Transverse colon (tissue), 4 donors: ENCODE measurements at regions not wholly inside any gene's neighbourhood (a gene's known extent, or its start where the extent isn't known, plus 50 kb on each side); places are given as distances from the start of the nearest gene placed in this dataset.

Source experiments
- DNase-seq: peaks from one replicate; pipeline ENCODE4 v3.0.0-alpha.2; 2019
- H3K27ac ChIP-seq, 4 donors: fragments of 200-600 bp; sonication (generic); 2 replicates each; pipeline ENCODE4 v1.5.1; 2016 to 2018; ENCODE audit warnings: inconsistent platforms in 4 of 4
- H3K27me3 ChIP-seq: fragments of 200-600 bp; sonication (generic); 2 replicates; pipeline ENCODE4 v1.5.1; 2017; ENCODE audit warnings: inconsistent platforms
- H3K36me3 ChIP-seq, 4 donors: fragments of 200-600 bp; sonication (generic); 2 replicates each; pipeline ENCODE4 v1.5.1; 2017 to 2019; ENCODE audit warnings: inconsistent platforms in 4 of 4
- H3K4me1 ChIP-seq, 4 donors: fragments of 200-600 bp; sonication (generic); 2 replicates each; pipeline ENCODE4 v1.5.1; 2017 to 2020; ENCODE audit warnings: inconsistent platforms in 4 of 4
- H3K4me3 ChIP-seq, 4 donors: fragments of 200-600 bp; sonication (generic); 1 replicate in 1 of 4; 2 replicates in 3 of 4; pipeline versions ENCODE4 v1.5.1 to v1.6.1; 2017 to 2019; ENCODE audit warnings: inconsistent platforms in 4 of 4
- H3K9me3 ChIP-seq, 2 donors: fragments of 200-600 bp; sonication (generic); 2 replicates each; pipeline ENCODE4 v1.5.1; 2017 to 2019; ENCODE audit warnings: inconsistent platforms in 2 of 2
- EP300 ChIP-seq: sonication (generic); formaldehyde crosslinking; IDR thresholded peaks from one replicate; pipeline ENCODE4 v1.6.1; 2017; ENCODE audit warnings: antibody characterized with exemption, low read depth
- POLR2A ChIP-seq: fragments of 450-650 bp; IDR thresholded peaks from one replicate; pipeline ENCODE4 v1.6.1; 2016; ENCODE audit warnings: antibody characterized with exemption, mild to moderate bottlenecking, moderate library complexity
- POLR2AphosphoS5 ChIP-seq, 3 donors: sonication (generic); formaldehyde crosslinking; IDR thresholded peaks; one replicate each; pipeline ENCODE4 v1.6.1; 2016; ENCODE audit warnings: antibody characterized with exemption in 3 of 3
- WGBS, 2 donors: methylation state at CpG; one replicate each; pipeline ENCODE4 v1.1.5; 2018; ENCODE audit warnings: low coverage in 1 of 2; 5-methylcytosine and 5-hydroxymethylcytosine counted together
- in situ Hi-C, 4 donors: fragments of 200-750 bp; cut with MboI; loops; one replicate each; pipeline versions ENCODE4 v1.15.0 to v1.15.1; 2017; ENCODE audit warnings: low sequenced_read_pairs in 3 of 4, low pct_ligation_motif_present in 1 of 4, low pct_unique_long_range_greater_than_20kb in 1 of 4
- intact Hi-C: fragments of 100-400 bp; cut with DNase I; formaldehyde crosslinking; loops from one replicate; pipeline ENCODE4 v1.15.1; 2023; ENCODE audit warnings: low total_unique reads
- TF ChIP-seq, protein P1 (sequence below), 5 experiments: fragments of 200-600 bp in 3 of 5; fragments of 450-650 bp in 2 of 5; sonication (generic) in 3 of 5; IDR thresholded peaks; 1 replicate in 2 of 5; 2 replicates in 3 of 5; pipeline ENCODE4 v1.5.1; 2016 to 2017; ENCODE audit warnings: antibody characterized with exemption in 5 of 5, inconsistent platforms in 3 of 5, mild to moderate bottlenecking in 2 of 5, moderate library complexity in 1 of 5

DNA sequence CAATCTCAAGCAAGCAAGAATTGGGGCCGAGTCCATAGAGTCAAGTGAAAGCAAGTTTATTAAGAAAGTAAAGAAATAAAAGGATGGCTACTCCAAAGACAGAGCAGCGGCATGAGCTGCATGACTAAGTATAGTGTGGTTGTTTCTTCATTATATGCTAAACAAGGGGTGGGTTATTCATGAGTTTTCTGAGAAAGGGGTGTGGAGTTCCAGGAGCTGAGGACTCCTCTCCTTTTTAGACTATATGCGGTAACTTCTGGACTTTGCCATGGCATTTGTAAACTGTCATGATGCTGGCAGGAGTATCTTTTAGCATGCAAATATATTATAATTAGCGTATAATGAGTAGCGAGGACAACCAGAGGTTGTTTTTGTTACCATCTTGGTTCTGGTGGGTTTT lies 819.9 kb downstream of the KCNJ2 start:
- DNase-seq, result no peak
- H3K4me1 ChIP-seq, result no peaks in the 10 kb centered on the region
- intact Hi-C loops, result no loop called here
- no peak overlapping the region for H3K4me3 ChIP-seq
- in situ Hi-C loops, result no loop called here
- H3K27ac ChIP-seq, result no peak overlapping the region
- peaks cover 4 to 6% of the 10 kb centered on the region in 2 donors for H3K9me3 ChIP-seq
- no peaks in the 10 kb centered on the region for H3K36me3 ChIP-seq
- TF ChIP-seq POLR2A (no peak), POLR2AphosphoS5 (IDR thresholded peaks at IDR 0.05) (no peak), EP300 (no peak)
- TF ChIP-seq, protein P1, sequence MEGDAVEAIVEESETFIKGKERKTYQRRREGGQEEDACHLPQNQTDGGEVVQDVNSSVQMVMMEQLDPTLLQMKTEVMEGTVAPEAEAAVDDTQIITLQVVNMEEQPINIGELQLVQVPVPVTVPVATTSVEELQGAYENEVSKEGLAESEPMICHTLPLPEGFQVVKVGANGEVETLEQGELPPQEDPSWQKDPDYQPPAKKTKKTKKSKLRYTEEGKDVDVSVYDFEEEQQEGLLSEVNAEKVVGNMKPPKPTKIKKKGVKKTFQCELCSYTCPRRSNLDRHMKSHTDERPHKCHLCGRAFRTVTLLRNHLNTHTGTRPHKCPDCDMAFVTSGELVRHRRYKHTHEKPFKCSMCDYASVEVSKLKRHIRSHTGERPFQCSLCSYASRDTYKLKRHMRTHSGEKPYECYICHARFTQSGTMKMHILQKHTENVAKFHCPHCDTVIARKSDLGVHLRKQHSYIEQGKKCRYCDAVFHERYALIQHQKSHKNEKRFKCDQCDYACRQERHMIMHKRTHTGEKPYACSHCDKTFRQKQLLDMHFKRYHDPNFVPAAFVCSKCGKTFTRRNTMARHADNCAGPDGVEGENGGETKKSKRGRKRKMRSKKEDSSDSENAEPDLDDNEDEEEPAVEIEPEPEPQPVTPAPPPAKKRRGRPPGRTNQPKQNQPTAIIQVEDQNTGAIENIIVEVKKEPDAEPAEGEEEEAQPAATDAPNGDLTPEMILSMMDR (IDR thresholded peaks at IDR 0.05), result no peak
- H3K27me3 ChIP-seq, result no peaks in the 10 kb centered on the region
- 84 to 90% methylated on average over 5 of the region's 5 CpGs for WGBS, 2 donors

DNA sequence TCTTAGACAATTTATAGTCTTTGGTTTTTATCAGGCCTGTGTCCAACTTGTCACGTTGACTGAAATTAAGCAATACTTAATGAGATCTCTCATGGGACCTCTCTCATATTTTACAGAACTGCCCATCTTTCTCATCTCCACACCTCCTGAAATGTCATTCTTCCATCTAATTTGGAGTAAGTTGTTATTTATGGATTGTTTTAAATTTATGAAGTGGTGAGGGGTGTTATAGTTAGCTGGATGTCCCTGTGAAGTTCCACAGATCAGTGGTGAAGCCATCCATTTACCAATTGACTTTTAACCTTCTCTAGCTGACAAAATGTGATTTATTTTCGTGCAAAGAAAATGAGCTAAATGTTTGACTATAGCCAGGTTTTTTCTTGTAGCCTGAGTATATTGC lies 824.9 kb downstream of the KCNJ2 start:
- no peaks in the 10 kb centered on the region for H3K27me3 ChIP-seq
- intact Hi-C loops, result no loop called here
- no peaks in the 10 kb centered on the region for H3K4me1 ChIP-seq
- no peak for DNase-seq
- no peak for TF ChIP-seq POLR2AphosphoS5 (IDR thresholded peaks at IDR 0.05)
- no peak for TF ChIP-seq EP300
- no peak for TF ChIP-seq POLR2A
- TF ChIP-seq, protein P1 (IDR thresholded peaks at IDR 0.05), result no peak
- in situ Hi-C loops, result no loop called here
- no peak overlapping the region for H3K4me3 ChIP-seq
- H3K36me3 ChIP-seq, result no peaks in the 10 kb centered on the region
- peaks cover 0 to 3% of the 10 kb centered on the region in 2 donors for H3K9me3 ChIP-seq
- H3K27ac ChIP-seq, result no peak overlapping the region
- 52 to 70% methylated on average over 2 of the region's 2 CpGs for WGBS, 2 donors

DNA sequence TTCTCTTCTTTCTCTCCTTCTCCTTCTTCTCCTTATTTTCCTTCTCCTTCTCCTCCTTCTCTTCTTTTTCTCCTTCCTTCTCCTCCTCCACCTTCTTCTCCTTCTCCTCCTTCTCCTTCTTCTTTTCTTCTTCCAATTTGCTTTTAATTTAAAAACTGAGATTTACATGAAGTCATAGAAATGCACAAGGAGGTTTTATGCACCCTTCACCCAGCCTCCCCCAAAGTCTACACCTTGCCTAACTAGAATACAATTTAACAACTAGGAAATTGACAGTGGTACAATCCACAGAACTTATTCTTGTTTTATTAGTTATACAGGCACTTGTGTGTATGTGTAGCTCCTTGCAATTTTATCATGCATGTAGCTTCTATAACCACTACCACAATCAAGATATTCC lies 826.7 kb downstream of the KCNJ2 start:
- no peak for DNase-seq
- TF ChIP-seq, protein P1 (IDR thresholded peaks at IDR 0.05), result no peak
- TF ChIP-seq POLR2A (no peak), POLR2AphosphoS5 (IDR thresholded peaks at IDR 0.05) (no peak), EP300 (no peak)
- H3K4me3 ChIP-seq, result no peak overlapping the region
- in situ Hi-C loops (no loop called here), intact Hi-C loops (no loop called here)
- no peaks in the 10 kb centered on the region for H3K4me1 ChIP-seq
- no peak overlapping the region for H3K27ac ChIP-seq
- peaks cover 0 to 3% of the 10 kb centered on the region in 2 donors for H3K9me3 ChIP-seq
- H3K27me3 ChIP-seq, result no peaks in the 10 kb centered on the region
- H3K36me3 ChIP-seq, result no peaks in the 10 kb centered on the region

DNA sequence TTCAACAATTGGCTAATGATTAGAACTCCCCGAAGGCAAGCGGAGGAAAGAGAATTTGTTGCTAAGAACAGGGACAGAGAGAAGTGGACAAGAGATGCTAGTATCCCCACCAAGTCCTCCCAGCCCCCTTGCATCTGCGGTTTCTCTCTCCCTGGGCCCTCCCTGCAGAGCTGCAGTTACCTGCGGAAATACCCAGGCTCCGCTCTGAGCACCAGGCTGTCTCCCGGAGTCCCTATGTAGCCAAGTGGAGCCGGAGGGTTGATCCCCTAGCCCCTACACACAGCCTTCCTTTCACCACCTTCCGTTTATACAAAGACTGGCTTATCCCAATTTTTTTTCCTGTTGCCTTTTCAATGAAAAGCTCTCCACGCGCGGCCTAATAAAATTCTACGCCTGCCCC lies 834.4 kb downstream of the KCNJ2 start:
- in situ Hi-C loops, result no loop called here
- Histone ChIP-seq H3K4me1 (no peaks in the 10 kb centered on the region), H3K9me3 (no peaks in the 10 kb centered on the region), H3K27ac (no peak overlapping the region), H3K36me3 (no peaks in the 10 kb centered on the region), H3K4me3 (no peak overlapping the region), H3K27me3 (no peaks in the 10 kb centered on the region)
- DNase-seq, result no peak
- intact Hi-C loops, result no loop called here
- TF ChIP-seq, protein P1 (IDR thresholded peaks at IDR 0.05), result no peak
- no peak for TF ChIP-seq EP300
- no peak for TF ChIP-seq POLR2A
- no peak for TF ChIP-seq POLR2AphosphoS5 (IDR thresholded peaks at IDR 0.05)
- WGBS, 2 donors, result 73 to 84% methylated on average over 4 to 12 of the region's 12 CpGs
